HG02852 (cell line): ENCODE measurements at regions not wholly inside any gene's neighbourhood (a gene's known extent, or its start where the extent isn't known, plus 50 kb on each side); places are given as distances from the start of the nearest gene placed in this dataset.
"Not testable (repeated sequence)": the region's sequence is repeated elsewhere in the genome, so short reads cannot be mapped to it uniquely, and the experiment has no call there.

ENCODE experiments used
- ATAC-seq: cut with Tn5 transposase; IDR thresholded peaks from one replicate; pipeline ENCODE4 v1.9.1; 2021; ENCODE audit warnings: mild to moderate bottlenecking, moderate library complexity; ENCODE audit not compliant: unreplicated experiment

GRCh38 chrX:125378205-125378604 lies 58.5 kb downstream of the TEX13C start:
- ATAC-seq: no peak

- ATAC-seq: no peak
Measured at GRCh38 chrX:125378770-125379169, 59.1 kb downstream of the TEX13C start.

DNA sequence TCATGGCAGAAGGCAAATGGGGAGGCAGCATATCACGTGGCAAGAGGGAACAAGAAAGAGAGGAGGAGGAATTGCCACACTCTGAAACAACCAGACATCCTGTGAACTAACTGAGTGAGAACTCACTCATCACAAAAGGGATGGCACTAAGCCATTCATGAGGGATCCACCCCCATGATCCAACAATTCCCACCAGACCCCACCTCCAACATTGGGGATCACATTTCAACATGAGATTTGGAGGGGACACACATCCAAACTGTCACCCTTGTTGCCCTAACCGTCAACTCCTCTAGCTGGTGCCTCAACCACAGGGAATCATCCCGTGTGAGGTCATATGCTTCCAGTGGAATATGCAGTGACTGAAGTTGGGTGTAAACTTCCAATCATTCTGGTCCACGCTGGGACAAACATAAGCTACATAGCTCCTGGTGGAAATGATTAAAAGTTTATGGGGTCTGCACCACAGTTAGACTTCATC lies 62.5 kb downstream of the TEX13C start:
- no peak for ATAC-seq

DNA sequence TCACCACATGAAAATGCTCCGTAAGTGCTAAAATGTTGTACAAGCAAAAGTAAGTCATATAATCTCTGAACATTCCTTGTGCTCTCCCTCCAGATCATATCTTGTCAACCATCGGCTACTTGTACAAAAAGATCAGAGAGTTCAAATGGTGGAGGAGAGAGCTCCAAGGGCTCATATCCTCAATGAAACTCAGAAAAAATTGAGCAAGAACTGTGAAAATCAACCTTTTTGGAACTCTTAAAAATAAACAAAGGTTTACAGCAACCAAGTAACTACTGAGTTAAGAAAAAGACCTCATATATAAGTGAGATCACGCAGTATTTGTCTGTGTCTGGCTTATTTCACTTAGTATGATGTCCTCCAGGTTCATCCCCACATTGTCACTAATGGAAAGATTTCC lies 63.2 kb downstream of the TEX13C start:
- ATAC-seq: no peak

DNA sequence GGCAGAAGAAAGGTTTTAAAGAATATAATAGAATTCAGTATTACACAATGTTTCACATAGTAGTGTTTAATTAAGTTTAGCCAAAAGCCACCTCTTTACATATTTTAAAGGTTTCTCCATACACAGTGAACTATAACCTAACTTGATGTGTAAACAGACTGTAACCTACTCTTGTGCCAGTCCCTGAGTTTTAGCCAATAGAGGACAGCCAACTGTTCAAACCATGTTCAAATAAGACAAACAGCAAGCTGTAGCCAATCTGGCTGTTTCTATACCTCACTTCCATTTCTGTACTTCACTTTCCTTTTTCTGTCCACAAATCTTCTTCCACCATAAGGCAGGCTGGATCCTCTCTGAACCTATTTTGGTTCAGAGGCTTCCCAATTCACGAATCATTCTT lies 65.2 kb downstream of the TEX13C start:
- no peak for ATAC-seq

GRCh38 chrX:125387945-125388344 lies 68.3 kb downstream of the TEX13C start:
- no peak for ATAC-seq

- ATAC-seq: no peak
Measured at GRCh38 chrX:125394449-125394848, 74.8 kb downstream of the TEX13C start.

- ATAC-seq: no peak
Measured at GRCh38 chrX:125395626-125396025, 76.0 kb downstream of the TEX13C start.

- ATAC-seq: no peak
Measured at GRCh38 chrX:125398959-125399440, 79.3 kb downstream of the TEX13C start.

DNA sequence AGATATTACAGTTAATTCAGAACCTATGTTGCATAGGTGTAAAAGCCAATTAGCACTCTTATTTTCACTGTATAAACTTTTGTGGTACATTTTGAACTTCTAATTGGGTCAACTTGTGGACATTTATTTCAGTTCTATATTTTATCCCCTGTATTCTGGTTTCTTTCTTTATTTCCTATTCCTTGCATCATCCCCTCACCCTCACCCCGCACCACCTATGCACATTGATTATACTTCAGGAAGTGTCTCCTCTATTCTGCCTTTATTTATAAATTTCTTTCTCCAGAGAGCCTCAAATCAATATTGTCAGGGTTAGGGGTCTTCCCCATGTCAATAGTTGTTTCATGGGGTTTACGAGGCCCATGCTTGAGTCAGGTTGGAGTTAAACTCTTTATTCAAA lies 83.1 kb downstream of the TEX13C start:
- no peak for ATAC-seq

DNA sequence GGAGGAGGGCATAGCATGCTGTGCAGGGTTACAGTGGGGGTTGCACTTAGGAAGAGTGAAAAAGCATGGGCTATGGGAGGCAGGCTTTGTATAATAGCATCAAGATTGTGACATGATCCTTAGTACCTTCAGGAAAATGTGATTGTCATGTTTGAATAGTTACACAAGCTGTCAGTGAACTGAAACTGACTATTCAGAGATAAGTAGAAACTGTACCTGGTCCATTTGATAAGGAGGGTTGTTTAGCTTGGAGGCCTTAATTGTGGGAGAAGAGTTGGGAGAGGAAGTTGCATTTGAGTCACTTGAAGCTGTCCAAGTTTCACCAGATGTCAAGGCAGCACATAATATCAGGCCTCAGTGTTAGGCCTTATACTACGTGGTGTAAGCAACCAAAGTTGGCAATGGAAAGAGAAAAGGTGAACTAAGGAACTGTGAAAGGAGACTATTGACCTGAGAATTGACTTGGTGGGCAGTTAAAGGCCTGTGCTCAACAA lies 85.0 kb downstream of the TEX13C start:
- no peak for ATAC-seq

DNA sequence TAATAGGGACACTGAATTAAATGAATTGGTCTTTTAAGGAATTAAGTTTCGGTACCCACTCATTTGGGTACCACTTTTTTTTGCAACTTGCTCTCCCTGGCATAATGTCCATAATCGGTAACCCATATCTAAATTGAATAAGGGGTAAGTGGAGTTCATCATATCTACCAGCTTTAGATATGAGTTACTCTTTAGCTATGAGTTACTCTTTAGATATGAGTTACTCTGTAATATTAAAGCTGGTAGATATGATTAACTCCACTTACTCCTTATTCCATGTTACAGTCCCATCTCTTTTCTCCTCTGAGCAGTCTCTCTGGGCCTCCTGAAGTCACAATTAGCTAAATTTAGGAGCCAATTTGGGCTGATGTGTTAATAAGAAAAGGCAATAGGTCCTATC lies 85.7 kb downstream of the TEX13C start:
- no peak for ATAC-seq

DNA sequence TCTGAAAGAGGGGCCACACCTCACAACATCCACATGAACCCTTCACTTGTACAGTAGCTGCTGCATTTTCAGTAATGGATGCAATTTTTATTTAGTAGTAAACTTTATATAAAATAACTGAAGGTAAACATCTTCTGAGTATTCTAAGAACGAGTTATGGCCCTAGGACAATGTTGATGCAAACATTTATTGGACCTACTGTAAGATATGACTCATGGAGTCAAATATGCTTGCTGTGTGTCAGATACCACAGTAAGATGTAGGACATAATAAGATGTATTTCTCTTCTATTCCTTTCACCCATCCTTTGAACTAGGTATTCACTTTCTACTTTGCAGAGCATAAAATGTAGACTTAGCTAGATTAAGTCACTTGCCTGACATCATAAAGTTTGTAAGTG lies 87.6 kb downstream of the TEX13C start:
- ATAC-seq: no peak

GRCh38 chrX:125420809-125421208 lies 101.1 kb downstream of the TEX13C start:
- no peak for ATAC-seq

DNA sequence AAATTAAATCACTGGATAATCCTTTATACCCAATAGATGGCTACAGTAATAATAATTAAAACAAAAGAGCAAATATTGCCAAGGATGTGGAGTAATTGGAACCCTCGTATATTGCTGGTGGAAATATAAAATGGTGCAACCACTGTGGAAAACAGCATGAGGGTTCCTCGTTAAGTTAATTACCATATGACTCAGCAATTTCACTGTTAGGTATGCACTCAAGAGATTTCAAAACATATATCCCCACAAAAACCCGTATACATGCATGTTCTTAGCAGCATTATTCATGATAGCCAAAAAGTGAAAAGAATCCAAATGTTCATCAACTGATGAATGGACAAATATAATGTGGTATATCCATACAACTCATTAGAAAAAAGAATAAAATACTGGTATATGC lies 103.3 kb downstream of the TEX13C start:
- no peak for ATAC-seq

DNA sequence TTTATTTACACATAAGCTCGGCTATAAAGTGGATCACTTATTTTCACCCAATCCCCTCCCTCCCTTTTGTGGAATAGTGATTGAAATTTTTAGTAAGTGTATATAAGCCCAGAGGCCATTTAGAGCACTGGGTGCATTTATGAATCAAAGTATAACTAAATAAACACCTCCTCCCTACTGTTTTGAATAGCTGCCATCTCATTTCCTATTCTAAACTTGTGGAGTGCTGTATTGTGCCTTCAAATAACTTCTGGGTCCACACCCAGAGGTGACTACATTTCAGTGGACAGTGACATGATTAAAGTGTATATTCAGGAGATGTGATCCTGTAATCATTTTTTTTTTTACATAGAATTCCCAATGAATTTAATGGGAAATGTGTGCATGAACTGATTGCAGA lies 104.9 kb downstream of the TEX13C start:
- no peak for ATAC-seq

- no peak for ATAC-seq
Measured at GRCh38 chrX:125436855-125437254, 117.2 kb downstream of the TEX13C start.

GRCh38 chrX:125439194-125439849 lies 119.7 kb downstream of the TEX13C start:
- no peak for ATAC-seq

- no peak for ATAC-seq
Measured at GRCh38 chrX:125444659-125445058, 125.0 kb downstream of the TEX13C start.

GRCh38 chrX:125475482-125475881 lies 155.8 kb downstream of the TEX13C start:
- no peak for ATAC-seq

DNA sequence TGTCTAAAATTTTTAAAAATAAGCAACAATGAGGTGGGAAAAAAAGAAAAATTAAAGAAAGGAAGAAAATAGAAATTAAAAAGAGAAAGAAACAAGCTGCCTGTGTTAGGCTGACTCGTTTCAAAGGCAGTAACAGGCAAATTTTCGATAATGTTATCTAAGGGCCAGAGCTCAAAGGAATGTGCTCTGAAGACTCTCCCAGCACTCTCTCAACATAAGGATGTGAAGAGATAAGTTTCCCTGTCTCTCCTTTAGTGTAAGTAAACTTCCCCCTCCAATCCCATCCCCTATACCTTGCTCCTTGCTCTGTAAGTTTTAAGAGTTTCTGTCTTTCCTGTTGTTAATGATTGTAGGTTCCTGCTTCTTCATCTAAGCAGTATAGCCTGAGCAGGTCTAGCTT lies 172.8 kb downstream of the TEX13C start:
- no peak for ATAC-seq

DNA sequence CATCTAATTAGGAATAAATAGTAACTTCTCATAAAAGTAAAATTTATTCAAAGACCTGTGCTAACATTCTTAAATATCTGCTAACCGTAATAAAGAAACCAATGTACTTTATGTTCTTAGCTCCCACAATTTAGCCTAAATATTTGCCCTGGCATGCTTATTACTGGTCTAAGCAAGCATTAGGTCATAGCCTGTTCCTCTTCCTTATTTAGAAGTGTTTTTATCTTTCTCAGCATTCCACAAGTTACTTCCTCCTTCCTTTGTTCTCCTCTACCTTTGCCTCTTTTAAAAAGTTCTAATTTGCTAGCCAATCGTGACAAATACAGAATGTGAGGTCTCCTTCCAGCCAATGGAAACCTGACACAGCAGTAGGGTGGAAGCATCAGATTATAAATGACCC lies 173.3 kb downstream of the TEX13C start:
- ATAC-seq: not testable (repeated sequence)

- no peak for ATAC-seq
Measured at GRCh38 chrX:125497667-125498066, 178.0 kb downstream of the TEX13C start.
